ENCODE measurements at regions not wholly inside any gene's neighbourhood (a gene's known extent, or its start where the extent isn't known, plus 50 kb on each side); places are given as distances from the start of the nearest gene placed in this dataset.
A peak's percentile ranks its signal among the peaks of the same experiment; 100 is the strongest.

- ATAC-seq = peak; percentile 33 to 35
Observed at GRCh38 chr10:31146491-31147209, 115.0 kb upstream of the ZNF438 start.

GRCh38 chr10:31147210-31147608 lies 115.5 kb upstream of the ZNF438 start:
- peak; percentile 63 to 70 for ATAC-seq

- no peak for ATAC-seq
Observed at GRCh38 chr10:31148951-31149350, 117.3 kb upstream of the ZNF438 start.

- ATAC-seq = no peak
Observed at GRCh38 chr10:31149835-31150512, 118.3 kb upstream of the ZNF438 start.

- no peak for ATAC-seq
Observed at GRCh38 chr10:31151301-31151700, 119.6 kb upstream of the ZNF438 start.

GRCh38 chr10:31152421-31153135 lies 120.9 kb upstream of the ZNF438 start:
- no peak for ATAC-seq

GRCh38 chr10:31153161-31153560 lies 121.5 kb upstream of the ZNF438 start:
- ATAC-seq = no peak

GRCh38 chr10:31153692-31154091 lies 122.0 kb upstream of the ZNF438 start:
- ATAC-seq = no peak

GRCh38 chr10:31154996-31155395 lies 123.3 kb upstream of the ZNF438 start:
- ATAC-seq = no peak

GRCh38 chr10:31157123-31158010 lies 125.7 kb upstream of the ZNF438 start:
- ATAC-seq = no peak

- ATAC-seq = no peak
Observed at GRCh38 chr10:31158011-31158658, 126.5 kb upstream of the ZNF438 start.

GRCh38 chr10:31166606-31167005 lies 134.9 kb upstream of the ZNF438 start:
- no peak for ATAC-seq

GRCh38 chr10:31170636-31171035 lies 139.0 kb upstream of the ZNF438 start:
- no peak for ATAC-seq

GRCh38 chr10:31171402-31172083 lies 139.9 kb upstream of the ZNF438 start:
- no peak for ATAC-seq

- ATAC-seq = no peak
Observed at GRCh38 chr10:31172925-31173324, 141.3 kb upstream of the ZNF438 start.

GRCh38 chr10:31173752-31174151 lies 142.1 kb upstream of the ZNF438 start:
- ATAC-seq = no peak

GRCh38 chr10:31179091-31179680 lies 139.8 kb upstream of the ZEB1 start:
- ATAC-seq = no peak

GRCh38 chr10:31186225-31187000 lies 132.6 kb upstream of the ZEB1 start:
- no peak for ATAC-seq

GRCh38 chr10:31187182-31187581 lies 131.8 kb upstream of the ZEB1 start:
- no peak for ATAC-seq

- ATAC-seq = no peak
Observed at GRCh38 chr10:31187607-31188210, 131.3 kb upstream of the ZEB1 start.

All from activated CD4-positive, CD25-positive, alpha-beta regulatory T cell treated with anti-CD3 and anti-CD28 coated beads, Interleukin-2, amount 50 U/mL, for 24 hours (primary cell).